ENCODE measurements at regions not wholly inside any gene's neighbourhood (a gene's known extent, or its start where the extent isn't known, plus 50 kb on each side); places are given as distances from the start of the nearest gene placed in this dataset.

GRCh38 chr5:87099968-87100367, 167.7 kb upstream of the RASA1 start:
- TF ChIP-seq CTCF (IDR thresholded peaks at IDR 0.05): no peak
- no peak for TF ChIP-seq RELA (CRISPR knock-in tag; IDR thresholded peaks at IDR 0.05; ENCODE audit: borderline replicate concordance)
- no peak for TF ChIP-seq MLX (CRISPR knock-in tag; IDR thresholded peaks at IDR 0.05)
- TF ChIP-seq MAX (CRISPR knock-in tag; IDR thresholded peaks at IDR 0.05): no peak
- TF ChIP-seq ATF3 (CRISPR knock-in tag; conservative IDR thresholded peaks at IDR 0.05): no peak
- no peak for TF ChIP-seq FOXK1 (CRISPR knock-in tag; IDR thresholded peaks at IDR 0.05)
- TF ChIP-seq CREB1 (CRISPR knock-in tag; IDR thresholded peaks at IDR 0.05): no peak
- no peak for TF ChIP-seq ETV6 (CRISPR knock-in tag; IDR thresholded peaks at IDR 0.05)
- TF ChIP-seq CBFB (CRISPR knock-in tag; IDR thresholded peaks at IDR 0.05; ENCODE audit: low read depth): no peak
- TF ChIP-seq GABPB1 (CRISPR knock-in tag; IDR thresholded peaks at IDR 0.05): no peak
